Gastroesophageal sphincter (tissue), 2 donors: ENCODE measurements at regions not wholly inside any gene's neighbourhood (a gene's known extent, or its start where the extent isn't known, plus 50 kb on each side); places are given as distances from the start of the nearest gene placed in this dataset.
"Not testable (repeated sequence)": the region's sequence is repeated elsewhere in the genome, so short reads cannot be mapped to it uniquely, and the experiment has no call there.

ENCODE experiments used
- POLR2A ChIP-seq, 2 donors: fragments of 450-650 bp; IDR thresholded peaks; one replicate each; pipeline ENCODE4 v1.6.1; 2017; ENCODE audit warnings: antibody characterized with exemption in 2 of 2, mild to moderate bottlenecking in 2 of 2, moderate library complexity in 1 of 2
- POLR2AphosphoS5 ChIP-seq: sonication (generic); formaldehyde crosslinking; IDR thresholded peaks from one replicate; pipeline ENCODE4 v1.6.1; 2017; ENCODE audit warnings: antibody characterized with exemption

DNA sequence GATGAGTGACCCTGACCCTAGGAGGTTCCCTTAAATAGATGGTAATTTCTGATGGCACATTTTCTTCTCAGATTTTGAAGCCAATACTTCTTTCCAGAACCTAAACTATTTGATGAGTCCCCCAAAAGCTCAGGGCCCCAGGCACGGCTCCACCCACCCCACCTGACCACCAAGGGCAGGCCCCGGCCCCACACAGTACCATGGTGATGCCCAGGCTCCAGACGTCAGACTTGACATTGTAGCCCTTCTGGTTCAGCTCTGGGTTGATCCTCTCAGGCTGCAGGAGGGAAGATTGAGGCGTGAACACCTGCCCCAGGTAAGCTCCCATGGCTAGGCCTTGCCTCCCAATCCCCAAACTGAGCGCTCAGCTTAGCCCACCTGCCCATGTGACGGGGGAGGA lies 90.3 kb downstream of the KCNJ18 start:
- TF ChIP-seq POLR2AphosphoS5; POLR2A (IDR thresholded peaks at IDR 0.05): not testable (repeated sequence)
